ENCODE measurements at regions not wholly inside any gene's neighbourhood (a gene's known extent, or its start where the extent isn't known, plus 50 kb on each side); places are given as distances from the start of the nearest gene placed in this dataset.
"Not testable (repeated sequence)": the region's sequence is repeated elsewhere in the genome, so short reads cannot be mapped to it uniquely, and the experiment has no call there.

- Histone ChIP-seq H3K4me1 (ENCODE audit: control insufficient read depth in 5 of 5, insufficient read depth in 5 of 5, low read length in 5 of 5) (peaks cover 0 to under 1% (median 0%) of the 10 kb centered on the region in 5 donors), H3K9me3 (ENCODE audit: control insufficient read depth in 5 of 5, low read length in 5 of 5) (no peaks in the 10 kb centered on the region), H3K27ac (ENCODE audit: low read depth, low read length) (no peak overlapping the region), H3K9ac (ENCODE audit: low read length in 5 of 5) (no peak overlapping the region), H3K27me3 (ENCODE audit: control insufficient read depth in 5 of 5, insufficient read depth in 4 of 5, low read length in 5 of 5) (peaks cover 7 to 21% (median 12%) of the 10 kb centered on the region in 5 donors), H3K4me3 (ENCODE audit: low read depth in 1 of 5, low read length in 5 of 5) (no peak overlapping the region), H3K36me3 (ENCODE audit: control insufficient read depth in 5 of 5, insufficient read depth in 5 of 5, low read length in 5 of 5) (no peaks in the 10 kb centered on the region)
Observed at GRCh38 chr22:48418831-48419230, 1408.8 kb downstream of the BRD1 start.

- H3K36me3 ChIP-seq (ENCODE audit: control insufficient read depth in 5 of 5, insufficient read depth in 5 of 5, low read length in 5 of 5): no peaks in the 10 kb centered on the region
- H3K9ac ChIP-seq (ENCODE audit: low read length in 5 of 5): no peak overlapping the region
- no peaks in the 10 kb centered on the region for H3K9me3 ChIP-seq (ENCODE audit: control insufficient read depth in 5 of 5, low read length in 5 of 5)
- H3K27me3 ChIP-seq (ENCODE audit: control insufficient read depth in 5 of 5, insufficient read depth in 4 of 5, low read length in 5 of 5): peaks cover 7 to 21% (median 12%) of the 10 kb centered on the region in 5 donors
- H3K27ac ChIP-seq (ENCODE audit: low read depth, low read length): no peak overlapping the region
- no peaks in the 10 kb centered on the region for H3K4me1 ChIP-seq (ENCODE audit: control insufficient read depth in 5 of 5, insufficient read depth in 5 of 5, low read length in 5 of 5)
- no peak overlapping the region for H3K4me3 ChIP-seq (ENCODE audit: low read depth in 1 of 5, low read length in 5 of 5)
Observed at GRCh38 chr22:48417225-48418070, 1410.2 kb downstream of the BRD1 start.

GRCh38 chr22:48416396-48417224 is 1411.1 kb downstream of the BRD1 start:
- Histone ChIP-seq H3K27me3 (ENCODE audit: control insufficient read depth in 5 of 5, insufficient read depth in 4 of 5, low read length in 5 of 5) (peaks cover 7 to 21% (median 12%) of the 10 kb centered on the region in 5 donors), H3K36me3 (ENCODE audit: control insufficient read depth in 5 of 5, insufficient read depth in 5 of 5, low read length in 5 of 5) (no peaks in the 10 kb centered on the region), H3K27ac (ENCODE audit: low read depth, low read length) (no peak overlapping the region), H3K9me3 (ENCODE audit: control insufficient read depth in 5 of 5, low read length in 5 of 5) (no peaks in the 10 kb centered on the region), H3K4me3 (ENCODE audit: low read depth in 1 of 5, low read length in 5 of 5) (no peak overlapping the region), H3K9ac (ENCODE audit: low read length in 5 of 5) (no peak overlapping the region), H3K4me1 (ENCODE audit: control insufficient read depth in 5 of 5, insufficient read depth in 5 of 5, low read length in 5 of 5) (no peaks in the 10 kb centered on the region)

GRCh38 chr22:48415520-48415919 is 1412.2 kb downstream of the BRD1 start:
- Histone ChIP-seq H3K9me3 (ENCODE audit: control insufficient read depth in 5 of 5, low read length in 5 of 5) (no peaks in the 10 kb centered on the region), H3K36me3 (ENCODE audit: control insufficient read depth in 5 of 5, insufficient read depth in 5 of 5, low read length in 5 of 5) (no peaks in the 10 kb centered on the region), H3K27ac (ENCODE audit: low read depth, low read length) (no peak overlapping the region), H3K27me3 (ENCODE audit: control insufficient read depth in 5 of 5, insufficient read depth in 4 of 5, low read length in 5 of 5) (peaks cover 7 to 21% (median 12%) of the 10 kb centered on the region in 5 donors), H3K4me3 (ENCODE audit: low read depth in 1 of 5, low read length in 5 of 5) (no peak overlapping the region), H3K4me1 (ENCODE audit: control insufficient read depth in 5 of 5, insufficient read depth in 5 of 5, low read length in 5 of 5) (no peaks in the 10 kb centered on the region), H3K9ac (ENCODE audit: low read length in 5 of 5) (no peak overlapping the region)

- no peaks in the 10 kb centered on the region for H3K4me1 ChIP-seq (ENCODE audit: control insufficient read depth in 5 of 5, insufficient read depth in 5 of 5, low read length in 5 of 5)
- H3K27me3 ChIP-seq (ENCODE audit: control insufficient read depth in 5 of 5, insufficient read depth in 4 of 5, low read length in 5 of 5): peaks cover 7 to 21% (median 8%) of the 10 kb centered on the region in 5 donors
- no peaks in the 10 kb centered on the region for H3K36me3 ChIP-seq (ENCODE audit: control insufficient read depth in 5 of 5, insufficient read depth in 5 of 5, low read length in 5 of 5)
- H3K27ac ChIP-seq (ENCODE audit: low read depth, low read length): no peak overlapping the region
- no peaks in the 10 kb centered on the region for H3K9me3 ChIP-seq (ENCODE audit: control insufficient read depth in 5 of 5, low read length in 5 of 5)
- H3K4me3 ChIP-seq (ENCODE audit: low read depth in 1 of 5, low read length in 5 of 5): no peak overlapping the region
- no peak overlapping the region for H3K9ac ChIP-seq (ENCODE audit: low read length in 5 of 5)
Observed at GRCh38 chr22:48414651-48415050, 1413.0 kb downstream of the BRD1 start.

- H3K9me3 ChIP-seq (ENCODE audit: control insufficient read depth in 5 of 5, low read length in 5 of 5); H3K4me3 ChIP-seq (ENCODE audit: low read depth in 1 of 5, low read length in 5 of 5); H3K27ac ChIP-seq (ENCODE audit: low read depth, low read length); H3K36me3 ChIP-seq (ENCODE audit: control insufficient read depth in 5 of 5, insufficient read depth in 5 of 5, low read length in 5 of 5); H3K4me1 ChIP-seq (ENCODE audit: control insufficient read depth in 5 of 5, insufficient read depth in 5 of 5, low read length in 5 of 5); H3K9ac ChIP-seq (ENCODE audit: low read length in 5 of 5): not testable (repeated sequence)
- peaks cover 5 to 20% (median 8%) of the 10 kb centered on the region in 5 donors for H3K27me3 ChIP-seq (ENCODE audit: control insufficient read depth in 5 of 5, insufficient read depth in 4 of 5, low read length in 5 of 5)
Observed at GRCh38 chr22:48412931-48413330, 1414.7 kb downstream of the BRD1 start.

- Histone ChIP-seq H3K9ac (ENCODE audit: low read length in 5 of 5) (no peak overlapping the region), H3K36me3 (ENCODE audit: control insufficient read depth in 5 of 5, insufficient read depth in 5 of 5, low read length in 5 of 5) (no peaks in the 10 kb centered on the region), H3K27ac (ENCODE audit: low read depth, low read length) (no peak overlapping the region), H3K27me3 (ENCODE audit: control insufficient read depth in 5 of 5, insufficient read depth in 4 of 5, low read length in 5 of 5) (peaks cover 0 to 6% (median 0%) of the 10 kb centered on the region in 5 donors), H3K4me1 (ENCODE audit: control insufficient read depth in 5 of 5, insufficient read depth in 5 of 5, low read length in 5 of 5) (no peaks in the 10 kb centered on the region), H3K4me3 (ENCODE audit: low read depth in 1 of 5, low read length in 5 of 5) (no peak overlapping the region), H3K9me3 (ENCODE audit: control insufficient read depth in 5 of 5, low read length in 5 of 5) (peaks cover 0 to 3% (median 0%) of the 10 kb centered on the region in 5 donors)
Observed at GRCh38 chr22:48410536-48410935, 1417.1 kb downstream of the BRD1 start.

- Histone ChIP-seq H3K36me3 (ENCODE audit: control insufficient read depth in 5 of 5, insufficient read depth in 5 of 5, low read length in 5 of 5) (no peaks in the 10 kb centered on the region), H3K9ac (ENCODE audit: low read length in 5 of 5) (no peak overlapping the region), H3K27ac (ENCODE audit: low read depth, low read length) (no peak overlapping the region), H3K4me1 (ENCODE audit: control insufficient read depth in 5 of 5, insufficient read depth in 5 of 5, low read length in 5 of 5) (no peaks in the 10 kb centered on the region), H3K27me3 (ENCODE audit: control insufficient read depth in 5 of 5, insufficient read depth in 4 of 5, low read length in 5 of 5) (peaks cover 0 to 11% (median 6%) of the 10 kb centered on the region in 5 donors), H3K9me3 (ENCODE audit: control insufficient read depth in 5 of 5, low read length in 5 of 5) (peaks cover 0 to 3% (median 0%) of the 10 kb centered on the region in 5 donors), H3K4me3 (ENCODE audit: low read depth in 1 of 5, low read length in 5 of 5) (no peak overlapping the region)
Observed at GRCh38 chr22:48407256-48407955, 1420.3 kb downstream of the BRD1 start.

GRCh38 chr22:48406161-48406560 is 1421.5 kb downstream of the BRD1 start:
- Histone ChIP-seq H3K4me3 (ENCODE audit: low read depth in 1 of 5, low read length in 5 of 5) (no peak overlapping the region), H3K27me3 (ENCODE audit: control insufficient read depth in 5 of 5, insufficient read depth in 4 of 5, low read length in 5 of 5) (peaks cover 0 to 11% (median 6%) of the 10 kb centered on the region in 5 donors)

More at GRCh38 chr22:48406161-48406560, 1421.5 kb downstream of the BRD1 start:
- no peaks in the 10 kb centered on the region for H3K4me1 ChIP-seq (ENCODE audit: control insufficient read depth in 5 of 5, insufficient read depth in 5 of 5, low read length in 5 of 5)
- H3K9me3 ChIP-seq (ENCODE audit: control insufficient read depth in 5 of 5, low read length in 5 of 5): peaks cover 0 to 3% (median 0%) of the 10 kb centered on the region in 5 donors
- H3K9ac ChIP-seq (ENCODE audit: low read length in 5 of 5): no peak overlapping the region
- H3K36me3 ChIP-seq (ENCODE audit: control insufficient read depth in 5 of 5, insufficient read depth in 5 of 5, low read length in 5 of 5): no peaks in the 10 kb centered on the region
- H3K27ac ChIP-seq (ENCODE audit: low read depth, low read length): no peak overlapping the region
